Lung microvascular endothelial cell (primary cell): ENCODE measurements at regions not wholly inside any gene's neighbourhood (a gene's known extent, or its start where the extent isn't known, plus 50 kb on each side); places are given as distances from the start of the nearest gene placed in this dataset.
A peak's percentile ranks its signal among the peaks of the same experiment; 100 is the strongest.
"Not testable (repeated sequence)": the region's sequence is repeated elsewhere in the genome, so short reads cannot be mapped to it uniquely, and the experiment has no call there.

Source experiments
- DNase-seq, 2 donors: peaks; one replicate each; pipeline versions ENCODE4 v3.0.0 to v3.0.0-alpha.2; 2010; ENCODE audit warnings: low read depth in 2 of 2

- peak in 1 of 2 donors; percentile 48 for DNase-seq
Measured at GRCh38 chrX:139200793-139201192, 329.7 kb upstream of the F9 start.

GRCh38 chrX:139200346-139200745 lies 330.2 kb upstream of the F9 start:
- DNase-seq, result no peak

- DNase-seq, result no peak
Measured at GRCh38 chrX:139199933-139200332, 330.6 kb upstream of the F9 start.

GRCh38 chrX:139198936-139199335 lies 331.6 kb upstream of the F9 start:
- DNase-seq, result no peak

- DNase-seq, result no peak
Measured at GRCh38 chrX:139196890-139197289, 333.6 kb upstream of the F9 start.

GRCh38 chrX:139194571-139195280 lies 335.8 kb upstream of the F9 start:
- peak; percentile 8 to 81 for DNase-seq

GRCh38 chrX:139192386-139192961 lies 338.1 kb upstream of the F9 start:
- DNase-seq, result no peak

GRCh38 chrX:139191746-139192385 lies 338.7 kb upstream of the F9 start:
- DNase-seq, result no peak

- DNase-seq, result no peak
Measured at GRCh38 chrX:139191286-139191685, 339.3 kb upstream of the F9 start.

- DNase-seq, result no peak
Measured at GRCh38 chrX:139187738-139188137, 342.8 kb upstream of the F9 start.

- no peak for DNase-seq
Measured at GRCh38 chrX:139186991-139187390, 343.5 kb upstream of the F9 start.

- DNase-seq, result no peak
Measured at GRCh38 chrX:139179592-139179991, 350.9 kb upstream of the F9 start.

- no peak for DNase-seq
Measured at GRCh38 chrX:139178980-139179379, 351.6 kb upstream of the F9 start.

GRCh38 chrX:139172731-139173130 lies 357.8 kb upstream of the F9 start:
- DNase-seq, result no peak

GRCh38 chrX:139170526-139171173 lies 359.9 kb upstream of the F9 start:
- no peak for DNase-seq

GRCh38 chrX:139167282-139167681 lies 363.3 kb upstream of the F9 start:
- DNase-seq, result no peak

GRCh38 chrX:139158256-139158655 lies 372.3 kb upstream of the F9 start:
- no peak for DNase-seq

GRCh38 chrX:139156356-139156755 lies 374.2 kb upstream of the F9 start:
- DNase-seq, result no peak

- not testable (repeated sequence) for DNase-seq
Measured at GRCh38 chrX:139146625-139147024, 383.9 kb upstream of the F9 start.

GRCh38 chrX:139141370-139141769 lies 389.2 kb upstream of the F9 start:
- no peak for DNase-seq

GRCh38 chrX:139134316-139134715 lies 396.2 kb upstream of the F9 start:
- no peak for DNase-seq

GRCh38 chrX:139126493-139126892 lies 404.0 kb upstream of the F9 start:
- peak; percentile 12 to 74 for DNase-seq

GRCh38 chrX:139125916-139126315 lies 404.6 kb upstream of the F9 start:
- DNase-seq, result no peak
